ENCODE measurements at regions not wholly inside any gene's neighbourhood (a gene's known extent, or its start where the extent isn't known, plus 50 kb on each side); places are given as distances from the start of the nearest gene placed in this dataset.

GRCh38 chr18:38257661-38258060 lies 692.1 kb upstream of the CELF4 start:
- TF ChIP-seq, protein P1, sequence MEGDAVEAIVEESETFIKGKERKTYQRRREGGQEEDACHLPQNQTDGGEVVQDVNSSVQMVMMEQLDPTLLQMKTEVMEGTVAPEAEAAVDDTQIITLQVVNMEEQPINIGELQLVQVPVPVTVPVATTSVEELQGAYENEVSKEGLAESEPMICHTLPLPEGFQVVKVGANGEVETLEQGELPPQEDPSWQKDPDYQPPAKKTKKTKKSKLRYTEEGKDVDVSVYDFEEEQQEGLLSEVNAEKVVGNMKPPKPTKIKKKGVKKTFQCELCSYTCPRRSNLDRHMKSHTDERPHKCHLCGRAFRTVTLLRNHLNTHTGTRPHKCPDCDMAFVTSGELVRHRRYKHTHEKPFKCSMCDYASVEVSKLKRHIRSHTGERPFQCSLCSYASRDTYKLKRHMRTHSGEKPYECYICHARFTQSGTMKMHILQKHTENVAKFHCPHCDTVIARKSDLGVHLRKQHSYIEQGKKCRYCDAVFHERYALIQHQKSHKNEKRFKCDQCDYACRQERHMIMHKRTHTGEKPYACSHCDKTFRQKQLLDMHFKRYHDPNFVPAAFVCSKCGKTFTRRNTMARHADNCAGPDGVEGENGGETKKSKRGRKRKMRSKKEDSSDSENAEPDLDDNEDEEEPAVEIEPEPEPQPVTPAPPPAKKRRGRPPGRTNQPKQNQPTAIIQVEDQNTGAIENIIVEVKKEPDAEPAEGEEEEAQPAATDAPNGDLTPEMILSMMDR (IDR thresholded peaks at IDR 0.05; ENCODE audit: insufficient read depth in 1 of 2, low read depth in 1 of 2, low read length in 1 of 2, severe bottlenecking in 1 of 2, unreplicated experiment in 1 of 2) = no peak
- POLR2A ChIA-PET = no interaction called here
- intact Hi-C loops (cut with micrococcal nuclease; ENCODE audit: unreplicated experiment) = no loop called here
- Histone ChIP-seq H3K4me3 (ENCODE audit: low read depth, low read length) (no peak overlapping the region), H3K36me3 (ENCODE audit: control insufficient read depth, insufficient read depth, low read length) (no peaks in the 10 kb centered on the region), H3K4me1 (no peaks in the 10 kb centered on the region), H3K9me3 (no peaks in the 10 kb centered on the region), H3K27me3 (replicated peaks; ENCODE audit: control insufficient read depth, insufficient read depth, low read length) (no peaks in the 10 kb centered on the region)
- no peaks in the 10 kb centered on the region for H3K9me3 Mint-ChIP-seq (ENCODE audit: unreplicated experiment)
- H3K27ac Mint-ChIP-seq (ENCODE audit: unreplicated experiment) = no peak overlapping the region
- no peaks in the 10 kb centered on the region for H3K36me3 Mint-ChIP-seq (ENCODE audit: insufficient read depth, unreplicated experiment)
- CTCF ChIA-PET = no interaction called here
- H3K4me1 Mint-ChIP-seq (ENCODE audit: low read depth, unreplicated experiment) = no peaks in the 10 kb centered on the region
- H3K27me3 Mint-ChIP-seq (ENCODE audit: insufficient read depth, unreplicated experiment) = no peaks in the 10 kb centered on the region
- DNase-seq = no peak
- BruUV-seq (replicated peaks) = no TSS peak
- no peak overlapping the region for H3K4me3 Mint-ChIP-seq (ENCODE audit: unreplicated experiment)

GRCh38 chr18:38256366-38256765 lies 690.8 kb upstream of the CELF4 start:
- BruUV-seq (replicated peaks) = no TSS peak
- Histone ChIP-seq H3K27me3 (replicated peaks; ENCODE audit: control insufficient read depth, insufficient read depth, low read length) (no peaks in the 10 kb centered on the region), H3K4me3 (ENCODE audit: low read depth, low read length) (no peak overlapping the region), H3K4me1 (no peaks in the 10 kb centered on the region), H3K36me3 (ENCODE audit: control insufficient read depth, insufficient read depth, low read length) (no peaks in the 10 kb centered on the region), H3K9me3 (no peaks in the 10 kb centered on the region)
- TF ChIP-seq, protein P1 (IDR thresholded peaks at IDR 0.05; ENCODE audit: insufficient read depth in 1 of 2, low read depth in 1 of 2, low read length in 1 of 2, severe bottlenecking in 1 of 2, unreplicated experiment in 1 of 2) = no peak
- no peak for DNase-seq
- CTCF ChIA-PET = no interaction called here
- H3K9me3 Mint-ChIP-seq (ENCODE audit: unreplicated experiment) = no peaks in the 10 kb centered on the region
- no peak overlapping the region for H3K27ac Mint-ChIP-seq (ENCODE audit: unreplicated experiment)
- no peaks in the 10 kb centered on the region for H3K36me3 Mint-ChIP-seq (ENCODE audit: insufficient read depth, unreplicated experiment)
- intact Hi-C loops (cut with micrococcal nuclease; ENCODE audit: unreplicated experiment) = no loop called here
- H3K4me3 Mint-ChIP-seq (ENCODE audit: unreplicated experiment) = no peak overlapping the region
- POLR2A ChIA-PET = no interaction called here
- no peaks in the 10 kb centered on the region for H3K27me3 Mint-ChIP-seq (ENCODE audit: insufficient read depth, unreplicated experiment)
- H3K4me1 Mint-ChIP-seq (ENCODE audit: low read depth, unreplicated experiment) = no peaks in the 10 kb centered on the region

DNA sequence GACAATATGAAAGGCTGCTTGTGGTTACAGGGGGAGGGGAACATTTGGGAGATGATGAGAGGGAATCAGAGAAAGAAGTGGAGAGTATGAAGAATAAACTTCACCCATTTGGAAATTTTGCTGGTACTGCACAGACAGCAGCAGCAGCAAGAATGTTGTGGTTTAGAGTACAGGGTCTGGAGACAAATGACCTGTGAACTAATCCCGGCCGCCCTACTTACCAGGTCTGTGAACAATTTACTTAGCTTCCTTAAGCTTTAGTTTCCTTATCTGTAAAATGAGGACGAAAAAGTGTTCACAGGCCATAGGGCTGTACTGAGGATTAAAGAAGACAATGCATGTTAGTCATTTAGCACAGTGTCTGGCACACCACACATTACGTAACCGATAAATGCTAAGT lies 685.4 kb upstream of the CELF4 start:
- Histone ChIP-seq H3K4me3 (ENCODE audit: low read depth, low read length) (no peak overlapping the region), H3K9me3 (no peaks in the 10 kb centered on the region), H3K4me1 (no peaks in the 10 kb centered on the region), H3K27me3 (replicated peaks; ENCODE audit: control insufficient read depth, insufficient read depth, low read length) (no peaks in the 10 kb centered on the region), H3K36me3 (ENCODE audit: control insufficient read depth, insufficient read depth, low read length) (no peaks in the 10 kb centered on the region)
- DNase-seq = no peak
- no peaks in the 10 kb centered on the region for H3K9me3 Mint-ChIP-seq (ENCODE audit: unreplicated experiment)
- TF ChIP-seq, protein P1 (IDR thresholded peaks at IDR 0.05; ENCODE audit: insufficient read depth in 1 of 2, low read depth in 1 of 2, low read length in 1 of 2, severe bottlenecking in 1 of 2, unreplicated experiment in 1 of 2) = no peak
- no peaks in the 10 kb centered on the region for H3K27me3 Mint-ChIP-seq (ENCODE audit: insufficient read depth, unreplicated experiment)
- BruUV-seq (replicated peaks) = no TSS peak
- no peaks in the 10 kb centered on the region for H3K36me3 Mint-ChIP-seq (ENCODE audit: insufficient read depth, unreplicated experiment)
- intact Hi-C loops (cut with micrococcal nuclease; ENCODE audit: unreplicated experiment) = no loop called here
- ChIA-PET CTCF (no interaction called here), POLR2A (no interaction called here)
- H3K4me1 Mint-ChIP-seq (ENCODE audit: low read depth, unreplicated experiment) = no peaks in the 10 kb centered on the region
- H3K27ac Mint-ChIP-seq (ENCODE audit: unreplicated experiment) = no peak overlapping the region
- no peak overlapping the region for H3K4me3 Mint-ChIP-seq (ENCODE audit: unreplicated experiment)

All from Caco-2 (cell line).